GF-D8 (cell line): ENCODE measurements at regions not wholly inside any gene's neighbourhood (a gene's known extent, or its start where the extent isn't known, plus 50 kb on each side); places are given as distances from the start of the nearest gene placed in this dataset.

Source experiments
- DNase-seq: peaks from one replicate; lab custom pipeline; 2025; lab: John Stamatoyannopoulos, UW

DNA sequence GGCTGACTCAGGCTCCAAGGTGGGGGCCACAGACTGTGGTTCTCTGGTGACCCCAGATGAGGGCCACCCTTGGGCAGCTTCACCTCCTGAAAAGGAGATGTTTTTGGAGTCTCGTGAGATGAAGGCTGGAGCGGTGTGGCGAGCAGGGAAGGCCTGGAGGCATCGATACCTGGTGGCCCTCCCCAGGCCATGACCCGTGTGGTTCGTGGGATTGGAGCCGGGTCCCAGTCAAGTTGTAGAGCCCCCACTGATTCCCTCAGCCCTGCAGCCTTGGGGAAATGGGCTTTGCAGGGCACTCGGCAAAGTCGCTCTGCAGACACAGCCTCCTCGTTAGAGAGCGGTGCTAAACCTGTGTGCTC lies 1083.4 kb downstream of the BRD1 start:
- DNase-seq: no peak

DNA sequence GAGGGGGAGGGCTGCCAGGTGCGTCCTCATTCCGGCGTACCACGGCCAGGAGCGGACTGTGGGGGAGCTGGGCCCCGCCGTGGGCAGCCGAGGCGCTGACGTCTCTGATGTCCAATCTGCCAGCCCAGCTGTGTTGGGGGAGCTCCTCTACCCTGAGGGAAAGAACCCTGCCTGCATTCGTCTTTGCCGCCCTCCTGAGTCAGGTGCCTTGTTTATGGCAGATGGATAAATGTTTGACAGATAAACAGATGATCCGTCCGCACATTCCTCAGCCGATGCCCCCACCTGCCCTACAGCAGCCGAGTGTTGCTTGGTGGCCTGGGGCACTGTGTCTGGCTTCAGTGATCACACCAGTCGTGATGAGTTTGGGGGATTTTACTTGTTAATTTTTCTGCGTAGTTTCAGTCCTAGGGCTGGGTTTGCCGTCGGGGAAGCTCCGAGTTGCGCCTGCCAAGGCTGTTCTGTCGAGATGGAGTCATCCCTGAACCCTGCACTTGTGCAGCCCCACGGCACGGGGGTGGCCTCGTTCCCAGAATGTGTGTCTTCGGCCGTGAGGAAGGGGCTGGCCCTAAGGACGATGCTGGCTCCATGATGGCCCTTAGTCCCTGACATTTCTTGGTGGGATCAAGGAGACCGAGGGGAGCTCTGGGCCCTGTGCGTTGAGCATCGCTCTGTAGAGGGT lies 1083.9 kb downstream of the BRD1 start:
- DNase-seq: no peak

DNA sequence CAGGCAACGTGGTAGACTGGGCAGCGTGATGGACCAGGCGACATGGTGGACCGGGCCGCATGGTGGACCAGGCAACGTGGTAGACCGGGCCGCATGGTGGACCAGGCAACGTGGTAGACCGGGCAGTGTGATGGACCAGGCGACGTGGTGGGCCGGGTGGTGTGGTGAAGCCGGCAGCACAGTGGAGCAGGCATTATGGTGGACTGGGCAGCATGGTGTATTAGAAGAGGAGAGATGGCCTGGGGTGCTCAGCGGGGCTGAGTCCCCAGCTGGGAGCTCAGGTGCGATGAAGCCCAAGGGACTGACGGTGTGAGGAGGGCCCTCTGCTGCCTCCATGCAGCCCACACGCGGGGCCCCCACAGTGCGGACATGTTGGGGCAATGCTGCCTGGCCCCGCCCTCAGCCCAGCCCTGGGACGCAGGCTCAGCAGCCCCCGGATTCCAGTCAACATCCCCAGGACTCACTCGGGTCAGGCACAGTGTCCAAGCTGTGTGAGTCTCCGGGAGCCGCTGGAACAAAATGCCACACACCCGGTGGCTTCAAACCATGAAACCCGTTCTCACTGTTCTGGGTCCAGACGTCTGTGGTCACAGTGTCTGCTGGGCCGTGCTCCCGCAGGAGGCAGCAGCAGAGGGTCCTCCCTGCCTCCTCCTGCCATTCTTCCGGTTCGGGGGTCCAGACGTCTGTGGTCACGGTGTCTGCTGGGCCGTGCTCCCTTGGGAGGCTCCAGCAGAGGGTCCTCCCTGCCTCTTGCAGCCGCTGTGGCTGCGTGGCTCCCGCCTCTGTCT lies 1084.9 kb downstream of the BRD1 start:
- DNase-seq: no peak

DNA sequence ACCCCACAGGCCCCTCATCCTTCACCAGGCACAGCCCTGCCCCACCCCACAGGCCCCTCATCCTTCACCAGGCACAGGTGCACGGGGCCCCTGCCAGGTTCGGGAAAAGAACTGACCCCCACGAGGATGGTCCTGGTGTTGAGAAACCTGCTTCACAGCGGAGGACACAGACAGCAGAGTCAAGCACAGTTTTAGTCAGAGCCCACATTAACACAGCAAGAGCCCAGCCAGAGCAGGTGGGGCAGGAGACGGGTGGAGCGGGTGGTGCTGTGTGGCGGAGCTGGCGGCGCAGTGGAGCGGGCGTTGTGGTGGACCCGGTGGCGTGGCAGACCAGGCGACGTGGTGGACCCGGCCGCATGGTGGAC lies 1085.5 kb downstream of the BRD1 start:
- DNase-seq: no peak

DNA sequence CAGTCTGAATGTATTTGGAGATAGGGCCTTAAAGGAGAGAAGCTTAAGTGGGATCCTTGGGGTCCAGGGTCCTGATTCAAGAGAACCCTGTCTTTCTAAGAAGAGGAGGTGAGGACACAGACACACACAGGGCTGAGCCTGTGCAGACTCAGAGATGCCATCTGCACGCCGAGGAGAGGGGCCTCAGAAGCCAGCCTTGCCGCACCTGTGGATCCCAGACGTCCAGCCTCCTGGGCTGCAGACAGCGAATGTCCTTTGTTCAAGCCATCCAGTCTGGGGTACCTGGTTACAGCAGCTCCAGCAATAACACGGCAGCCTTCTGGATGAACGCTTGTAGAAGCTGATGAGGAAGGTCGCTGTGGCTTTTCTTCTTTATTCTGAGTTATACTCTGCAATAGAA lies 1086.1 kb downstream of the BRD1 start:
- no peak for DNase-seq

DNA sequence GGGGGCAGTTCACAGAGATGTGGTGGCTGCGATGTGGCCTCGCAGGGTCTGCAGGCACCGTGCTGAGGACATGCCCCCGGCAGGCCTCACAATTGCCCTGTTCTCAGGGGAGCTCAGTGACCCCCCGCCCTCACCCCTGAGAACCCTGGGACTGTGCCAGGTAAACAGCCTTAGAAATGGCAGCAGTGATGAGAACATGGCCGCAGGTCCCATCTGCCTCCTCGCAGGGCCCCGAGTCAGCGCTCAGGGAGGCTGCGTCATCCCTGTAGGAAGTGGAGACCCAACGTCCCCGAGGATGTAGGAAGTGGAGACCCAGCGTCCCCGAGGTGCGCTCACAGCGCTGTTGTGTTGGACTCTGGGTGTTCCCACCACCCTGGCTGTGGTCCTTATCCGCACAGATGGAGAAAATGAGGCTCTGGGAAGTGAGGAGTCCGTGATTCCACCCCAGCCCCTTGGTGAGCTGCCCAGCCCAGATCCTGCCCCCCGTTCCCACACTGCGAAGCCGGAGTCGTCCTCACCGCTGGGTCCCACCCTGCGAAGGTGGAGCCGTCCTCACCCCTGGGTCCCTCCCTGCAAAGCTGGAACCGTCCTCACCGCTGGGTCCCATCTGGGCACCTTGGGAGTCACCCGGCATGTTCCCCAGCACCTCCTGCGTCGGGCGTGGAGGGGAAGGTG lies 1086.8 kb downstream of the BRD1 start:
- no peak for DNase-seq

DNA sequence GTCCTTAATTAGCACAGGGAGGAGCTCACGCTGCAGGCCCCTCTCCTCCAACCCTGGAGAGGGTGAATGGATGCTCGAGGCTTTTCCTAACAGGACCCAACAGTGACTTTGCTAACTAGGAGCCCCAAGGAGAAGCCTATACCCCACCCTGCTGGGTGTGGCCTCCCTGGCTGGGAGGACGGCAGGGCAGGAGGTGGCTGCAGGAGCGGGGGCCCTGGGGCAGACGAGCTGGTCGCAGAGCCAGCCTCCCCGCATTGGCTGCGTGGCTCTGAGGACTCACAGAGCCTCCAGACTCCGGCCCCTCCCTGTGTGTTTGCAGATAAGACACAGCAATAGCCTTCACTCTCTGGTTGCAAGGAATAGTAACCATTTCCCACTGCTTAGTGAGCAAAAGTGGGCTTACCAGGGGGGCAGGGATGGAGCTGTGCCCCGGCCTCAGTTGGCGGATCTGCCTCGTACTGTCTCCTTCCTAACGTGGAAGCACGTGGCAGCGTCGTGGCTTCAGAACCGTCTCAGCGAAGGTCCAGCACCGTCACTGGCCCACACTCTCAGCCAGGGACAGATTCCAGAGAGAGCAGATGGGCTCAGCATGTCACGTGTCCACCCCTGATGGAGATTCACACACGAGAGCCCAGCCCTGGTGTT lies 1087.5 kb downstream of the BRD1 start:
- no peak for DNase-seq

DNA sequence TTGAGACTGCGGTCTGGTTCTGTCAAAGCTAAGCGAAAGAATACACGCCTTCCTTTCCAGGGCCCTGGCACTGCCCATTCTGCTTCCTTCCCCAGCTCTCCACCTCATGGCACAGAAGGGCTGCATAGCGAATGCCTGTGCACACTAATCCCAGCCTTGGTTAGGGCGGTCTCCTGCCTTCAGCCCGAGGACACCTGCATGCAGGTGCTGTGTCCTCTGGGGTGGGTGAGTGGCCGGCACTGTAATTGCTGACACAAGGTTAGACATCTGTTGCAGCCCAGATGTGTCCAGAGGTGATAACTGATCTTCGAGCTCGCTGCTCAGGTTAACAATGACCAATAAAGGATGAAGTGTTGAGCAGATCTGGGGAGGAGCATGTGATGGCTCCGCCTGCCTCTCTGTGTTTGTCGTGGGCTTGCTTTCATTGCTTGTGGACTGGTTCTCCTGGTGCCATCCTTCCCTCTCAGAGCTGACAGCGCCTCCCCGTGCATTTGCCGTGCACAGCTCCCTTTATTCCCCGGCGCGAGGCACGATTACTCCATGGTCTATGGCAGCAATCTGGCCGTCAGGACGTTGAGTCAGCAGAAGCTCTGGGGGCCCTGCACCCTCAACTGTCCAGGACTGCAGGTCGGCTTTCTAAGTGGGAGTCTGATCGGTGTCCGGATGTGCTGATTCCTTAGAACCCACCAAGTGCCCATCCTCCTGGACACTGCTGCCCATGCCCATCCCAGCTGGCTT lies 1088.2 kb downstream of the BRD1 start:
- DNase-seq: no peak

DNA sequence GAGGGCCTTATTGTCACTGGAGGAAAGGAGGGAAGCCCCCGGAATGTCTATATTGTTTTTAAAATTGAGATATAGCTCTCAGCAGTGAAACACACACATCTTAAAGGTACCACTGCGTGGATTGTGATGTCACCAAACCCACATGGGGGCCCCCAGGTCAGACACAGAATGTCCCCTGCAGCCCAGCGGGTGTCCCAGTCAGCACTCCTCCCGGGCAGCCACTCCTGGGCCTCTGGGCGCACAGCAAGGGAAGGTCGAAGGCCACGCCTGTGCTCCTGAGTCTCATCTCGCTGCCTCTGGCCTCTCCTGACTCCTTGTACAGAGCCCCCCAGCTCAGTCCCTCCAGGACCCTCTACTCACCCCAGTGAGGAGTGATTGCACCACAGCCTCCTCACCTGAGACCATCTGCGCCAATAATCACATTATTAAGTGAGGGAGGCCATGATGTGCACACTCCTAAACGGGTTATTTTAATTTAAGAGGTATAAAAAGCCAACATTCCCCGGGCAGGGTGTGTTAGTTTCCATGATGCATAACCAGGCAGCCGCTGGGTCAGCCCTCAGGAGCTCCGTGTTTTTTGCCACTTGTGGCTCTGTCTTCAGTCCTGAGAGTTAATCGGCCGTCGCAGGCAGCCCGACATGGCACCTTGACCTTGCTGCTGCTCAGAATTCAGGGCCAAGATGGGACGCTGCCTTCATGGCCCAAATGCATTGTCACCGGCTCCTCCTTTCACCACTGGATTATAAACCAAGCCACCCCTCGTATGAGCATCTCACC lies 1089.3 kb downstream of the BRD1 start:
- DNase-seq: no peak

DNA sequence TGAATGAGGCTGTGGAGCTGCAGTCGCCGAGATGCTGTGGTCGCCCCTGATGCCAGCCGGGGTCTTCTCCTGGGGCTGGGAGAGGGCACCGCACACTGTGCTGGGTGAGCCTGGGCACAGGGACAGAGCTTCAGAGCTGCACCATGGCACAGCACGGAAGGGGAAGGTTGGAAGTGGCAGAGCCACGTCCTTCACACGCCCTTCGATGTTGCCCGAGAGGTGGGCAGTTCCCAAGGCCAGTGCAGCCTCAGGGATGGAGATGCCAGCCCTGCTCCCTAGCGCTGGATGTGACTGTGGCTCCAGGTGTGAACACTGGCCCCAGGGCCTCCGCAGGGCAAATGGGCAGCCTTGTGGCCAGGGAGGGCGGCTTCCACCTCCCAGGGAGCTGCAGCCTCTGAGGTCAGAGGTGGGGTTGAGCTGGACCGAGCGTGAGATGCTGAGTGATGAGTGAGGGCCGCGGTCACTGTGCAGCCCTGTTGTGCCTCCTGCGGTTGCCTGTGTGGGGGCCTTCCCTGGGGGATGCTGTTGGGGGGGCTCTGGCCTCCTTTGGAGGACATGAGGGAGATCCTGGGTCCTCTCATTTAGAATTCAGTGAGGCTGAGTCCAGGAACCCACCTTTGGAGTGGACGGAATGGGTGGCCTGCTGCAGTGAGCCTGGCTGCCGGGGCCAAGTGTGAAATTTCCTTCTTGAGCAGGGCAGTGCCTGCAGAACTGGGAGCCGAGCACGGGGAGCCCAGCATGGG lies 1090.0 kb downstream of the BRD1 start:
- DNase-seq: no peak

DNA sequence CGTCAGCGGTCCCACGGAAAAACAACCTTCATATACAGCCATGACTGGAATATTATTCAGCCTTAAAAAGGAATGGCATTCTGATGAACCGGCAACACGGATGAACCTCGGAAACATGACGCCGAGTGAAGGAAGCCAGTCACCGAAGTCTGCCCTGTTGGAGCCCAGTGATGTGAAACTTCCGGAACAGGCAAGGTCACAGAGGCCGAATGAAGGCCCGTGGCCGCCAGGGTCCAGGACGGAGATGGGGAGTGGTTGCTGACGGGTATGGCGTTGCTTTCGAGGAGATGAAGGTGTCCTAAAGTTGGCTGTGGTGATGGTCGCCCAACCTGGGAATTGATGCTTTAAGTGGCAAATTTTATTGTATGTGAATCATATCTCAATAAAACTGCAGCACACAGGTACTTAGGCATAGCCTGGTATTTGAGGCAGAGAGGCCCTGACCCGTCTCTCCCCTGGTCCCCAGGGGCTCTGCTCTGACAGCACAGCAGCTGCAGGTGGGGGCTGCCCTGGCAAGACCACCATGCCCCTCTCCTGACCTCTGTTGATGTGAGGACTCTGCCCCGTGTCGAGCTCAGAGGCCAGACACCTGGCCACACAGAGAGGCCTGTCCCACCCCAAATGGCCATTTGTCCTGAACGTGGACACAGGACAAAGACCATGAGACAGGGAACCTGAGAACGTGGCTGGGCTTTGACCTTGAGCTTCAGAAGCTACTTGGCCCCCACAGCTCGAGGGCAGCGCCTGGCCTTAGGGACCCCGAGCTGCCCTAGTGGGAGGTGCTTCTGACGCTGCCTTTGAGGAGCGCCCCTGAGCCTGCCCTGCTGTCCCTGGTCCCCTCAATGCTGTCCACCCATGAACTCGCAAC lies 1090.8 kb downstream of the BRD1 start:
- no peak for DNase-seq

DNA sequence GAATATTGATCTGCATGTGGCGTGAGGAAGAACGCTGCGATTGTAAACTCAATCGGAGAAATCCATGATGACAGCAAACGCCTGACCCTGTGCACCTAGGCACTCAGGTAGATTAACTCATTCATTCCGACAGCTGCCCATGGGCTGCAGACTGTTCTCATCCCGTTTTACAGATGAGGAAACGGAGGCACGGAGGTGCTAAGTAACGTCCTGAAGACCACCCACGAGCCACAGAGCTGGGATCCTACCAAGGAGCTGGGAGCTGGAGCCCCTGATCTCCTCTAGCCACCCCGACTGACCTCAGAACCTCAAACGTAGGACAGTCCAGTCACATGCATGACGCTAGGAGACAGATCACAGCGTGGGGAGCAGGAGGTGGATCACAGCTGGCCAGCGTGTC lies 1092.7 kb downstream of the BRD1 start:
- no peak for DNase-seq

DNA sequence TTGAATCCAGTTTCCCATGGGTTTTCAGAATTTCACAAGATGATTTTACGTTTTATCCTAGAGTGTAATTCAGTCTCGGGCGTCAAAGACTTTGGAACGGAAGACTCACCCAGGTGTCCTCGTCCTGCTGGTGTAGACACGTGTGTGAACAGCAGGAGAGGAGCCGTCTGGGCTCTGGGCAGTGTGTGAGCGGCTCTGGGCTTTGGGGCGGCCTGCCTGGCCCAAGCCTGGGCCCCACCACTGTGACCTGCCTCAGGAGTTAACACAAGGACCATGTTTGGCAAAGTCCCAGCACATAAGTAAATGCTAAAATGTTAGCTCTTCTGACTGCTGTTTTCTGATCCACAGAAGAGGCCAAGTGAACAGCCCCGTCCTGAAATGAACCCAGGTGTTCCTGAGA lies 1093.3 kb downstream of the BRD1 start:
- no peak for DNase-seq

DNA sequence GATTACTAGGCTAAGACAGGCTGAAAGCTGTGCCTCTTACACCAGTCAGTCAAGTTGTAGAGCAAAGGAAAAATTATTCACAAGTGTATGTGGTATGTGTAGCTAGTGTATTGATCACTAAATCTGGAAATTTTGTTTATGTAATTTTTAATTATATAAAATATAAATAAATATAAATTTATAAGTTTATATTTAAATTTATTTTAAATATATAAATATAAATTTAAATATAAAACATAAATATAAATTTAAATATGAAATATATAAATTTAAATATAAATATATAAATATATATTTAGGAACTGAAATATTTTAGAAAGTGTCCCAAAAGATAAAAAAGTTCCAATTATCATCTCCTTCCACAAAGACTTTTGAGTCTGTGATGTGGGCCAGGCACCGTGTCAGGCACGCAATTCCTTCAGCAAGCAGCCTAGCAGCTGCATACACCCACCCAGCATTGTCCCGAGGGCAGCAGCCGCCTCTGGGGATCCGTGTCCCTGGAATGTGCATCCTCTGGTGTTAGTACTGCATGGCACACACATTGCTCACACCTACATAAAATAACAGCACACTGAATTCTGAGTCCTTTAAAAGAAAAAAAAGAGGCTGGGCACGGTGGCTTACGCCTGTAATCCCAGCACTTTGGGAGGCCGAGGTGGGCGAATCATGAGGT lies 1098.0 kb downstream of the BRD1 start:
- no peak for DNase-seq

DNA sequence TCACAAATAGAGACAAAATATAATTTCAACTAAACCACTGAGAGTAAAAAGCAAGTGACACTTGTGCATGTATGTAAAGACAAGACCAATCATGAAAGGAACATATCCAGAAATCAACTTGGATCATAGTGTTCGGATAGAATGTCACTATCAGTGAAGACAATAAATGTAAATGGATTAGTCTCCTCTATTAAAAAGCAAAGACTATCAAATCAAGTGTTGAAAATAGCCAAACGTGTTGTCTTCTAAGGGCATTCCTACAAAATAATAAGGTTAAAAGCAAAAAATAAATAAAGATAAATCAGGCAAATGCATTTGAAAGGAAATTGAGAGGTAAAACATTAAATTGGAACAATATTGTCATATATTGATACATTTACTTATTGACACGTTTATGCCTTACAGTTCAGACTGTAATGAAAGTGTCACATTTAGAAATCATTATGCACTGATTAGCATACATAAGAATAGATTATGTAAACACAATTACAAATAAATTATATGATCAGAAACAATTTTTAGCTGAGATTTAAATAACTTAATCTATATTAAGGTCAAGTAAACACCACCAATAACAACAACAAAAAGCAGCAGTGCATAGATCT lies 1100.1 kb downstream of the BRD1 start:
- DNase-seq: no peak

DNA sequence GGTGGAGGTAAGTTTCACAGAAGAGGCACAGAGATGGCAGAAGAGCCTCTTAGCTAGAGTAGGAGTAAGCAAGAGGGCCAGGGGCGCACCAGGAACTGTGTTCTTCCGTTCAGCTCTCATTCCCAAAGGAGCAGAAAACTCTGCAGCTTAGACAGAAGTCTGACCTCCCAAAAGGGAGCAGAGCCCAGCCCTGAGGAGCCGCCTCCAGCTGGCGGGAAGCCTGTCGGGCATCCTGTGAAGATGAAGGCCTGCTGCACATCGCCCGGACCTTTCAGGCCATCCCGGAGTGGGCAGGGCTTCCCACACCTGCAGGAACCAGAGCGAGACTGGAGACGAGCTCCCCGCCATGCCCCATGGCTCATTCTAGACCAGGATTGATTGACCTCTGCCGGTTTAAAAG lies 1102.8 kb downstream of the BRD1 start:
- DNase-seq: no peak

DNA sequence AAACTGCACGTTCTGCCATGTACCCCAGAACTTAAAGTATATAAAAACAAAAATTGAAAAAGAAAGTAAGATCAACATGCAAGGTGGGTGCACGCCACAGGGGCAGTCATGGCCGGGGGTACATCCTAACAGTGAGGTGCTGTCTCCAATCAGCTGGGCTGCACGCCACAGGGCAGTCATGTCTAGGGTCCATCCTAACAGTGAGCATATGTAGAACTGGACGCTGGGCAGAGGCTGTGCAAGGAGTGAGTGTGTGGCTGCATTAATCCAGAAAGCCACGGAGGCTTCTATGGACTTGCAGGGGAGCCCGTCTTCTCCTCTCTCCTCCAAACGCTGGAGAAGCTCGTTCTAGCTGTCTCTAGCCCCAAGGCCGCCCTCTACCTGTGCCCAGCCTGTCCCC lies 1105.0 kb downstream of the BRD1 start:
- no peak for DNase-seq

DNA sequence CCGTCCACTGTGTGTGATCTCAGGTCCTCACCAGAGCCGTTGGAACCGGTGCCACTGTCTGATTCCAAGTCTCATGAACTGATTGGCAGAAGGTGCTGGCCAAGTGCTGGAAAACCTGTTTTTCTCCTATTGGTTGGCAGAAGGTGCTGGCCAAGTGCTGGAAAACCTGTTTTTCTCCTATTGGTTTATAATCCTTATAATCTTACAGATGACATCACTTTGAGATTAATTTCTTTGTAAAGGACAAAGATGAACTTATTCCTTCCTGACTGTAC lies 1106.3 kb downstream of the BRD1 start:
- no peak for DNase-seq
